ENCODE measurements at regions not wholly inside any gene's neighbourhood (a gene's known extent, or its start where the extent isn't known, plus 50 kb on each side); places are given as distances from the start of the nearest gene placed in this dataset.

GRCh38 chr11:123302751-123303195 lies 107.7 kb upstream of the CLMP start:
- no peak for ATAC-seq

DNA sequence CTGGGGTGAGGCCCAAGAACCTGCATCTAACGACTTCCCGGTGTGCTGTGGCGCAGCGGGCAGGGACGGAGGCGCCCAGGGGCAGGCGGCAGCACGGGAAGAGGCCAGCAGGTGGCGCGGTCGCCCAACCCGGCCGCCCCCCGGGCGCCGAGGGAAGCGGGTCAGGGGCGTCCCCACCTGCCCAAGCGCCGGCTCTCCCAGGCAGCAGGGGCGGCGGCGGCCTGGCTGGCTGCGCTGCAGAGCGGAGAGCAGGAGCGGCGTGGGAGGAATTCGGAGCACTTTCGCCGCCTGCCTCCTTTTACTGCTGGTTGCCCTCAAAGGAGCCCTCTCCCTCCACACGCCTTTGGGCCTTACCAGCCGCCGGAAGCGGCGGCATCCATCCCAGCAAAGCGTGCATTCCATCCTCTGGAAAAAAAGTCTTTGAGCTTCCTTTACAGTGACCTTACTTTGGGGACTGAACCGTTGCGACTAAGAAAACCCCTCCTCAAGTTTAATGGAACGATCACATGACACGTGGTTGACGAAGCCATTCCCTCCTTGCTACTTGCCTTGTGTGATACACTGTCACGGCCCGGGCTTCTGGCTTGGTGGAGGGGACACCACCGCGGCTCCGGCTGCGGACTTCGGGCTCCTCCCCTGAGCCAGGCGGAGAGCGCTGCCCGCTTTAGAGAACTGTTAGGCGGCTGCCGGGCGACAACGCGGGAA lies 106.8 kb upstream of the CLMP start:
- peak; percentile 80 for ATAC-seq

GRCh38 chr11:123301013-123301591 lies 106.1 kb upstream of the CLMP start:
- no peak for ATAC-seq

GRCh38 chr11:123299721-123300120 lies 104.7 kb upstream of the CLMP start:
- no peak for ATAC-seq

DNA sequence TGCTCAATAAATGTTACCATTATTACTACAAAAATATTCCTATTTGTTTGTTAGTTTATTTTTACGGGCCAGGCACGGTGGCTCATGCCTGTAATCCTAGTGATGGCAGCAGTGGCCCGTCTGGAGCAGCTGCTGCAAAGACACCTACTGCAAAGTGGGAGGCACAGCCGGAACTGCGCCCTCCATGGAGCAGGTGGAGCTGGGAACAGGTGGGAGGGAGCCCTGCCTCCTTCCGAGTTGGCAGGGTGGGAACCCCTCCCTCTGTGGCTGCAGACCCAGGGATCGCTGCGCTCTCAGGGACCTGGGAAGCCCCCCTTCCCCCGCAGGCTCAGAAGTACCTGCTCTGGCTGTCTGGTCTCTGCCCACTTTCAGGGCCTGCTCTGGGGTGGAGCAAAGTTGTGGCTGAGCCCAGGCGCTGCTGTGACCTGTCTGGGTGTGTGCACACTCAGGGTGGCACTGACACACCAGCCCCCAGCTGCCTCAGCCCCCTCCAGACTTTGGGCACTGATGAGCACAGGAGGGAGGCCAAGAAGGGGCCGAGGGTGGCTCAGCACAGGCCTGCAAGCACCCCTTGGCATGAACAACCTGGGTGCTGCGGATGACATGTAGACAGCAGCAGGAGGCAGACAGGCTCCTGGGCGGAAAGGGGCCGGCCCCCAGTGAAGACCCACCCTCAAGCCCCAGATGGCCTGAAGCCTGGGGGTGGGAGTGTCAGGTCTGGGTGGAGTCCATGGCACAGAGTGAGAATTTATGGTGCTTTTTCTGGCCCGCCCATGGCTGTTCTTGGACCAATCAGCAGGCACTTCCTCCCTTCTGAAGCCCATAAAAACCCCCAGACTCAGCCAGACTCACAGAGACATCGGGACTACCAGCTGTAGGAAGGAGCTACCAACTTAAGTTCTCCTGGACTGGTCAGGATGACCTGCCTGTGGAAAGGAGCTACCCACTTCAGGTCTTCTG lies 103.7 kb upstream of the CLMP start:
- no peak for ATAC-seq

DNA sequence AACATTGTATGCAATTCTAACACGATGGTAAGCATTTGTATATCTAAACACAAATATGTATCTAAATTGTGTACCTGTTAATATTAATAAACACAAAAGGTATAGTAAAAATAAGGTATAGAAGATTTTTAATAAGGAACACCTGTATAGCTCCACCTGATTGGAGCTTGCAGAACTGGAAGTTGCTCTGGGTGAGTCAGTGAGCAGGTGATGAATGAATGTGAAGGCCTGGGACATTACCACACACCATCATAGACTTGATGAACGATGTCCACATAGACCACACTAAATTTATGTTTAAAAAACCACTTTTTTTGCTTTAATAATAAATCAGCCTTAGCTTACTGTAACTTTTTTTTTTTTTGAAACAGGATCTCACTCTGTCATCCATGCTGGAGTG lies 97.6 kb upstream of the CLMP start:
- ATAC-seq = peak; percentile 52

DNA sequence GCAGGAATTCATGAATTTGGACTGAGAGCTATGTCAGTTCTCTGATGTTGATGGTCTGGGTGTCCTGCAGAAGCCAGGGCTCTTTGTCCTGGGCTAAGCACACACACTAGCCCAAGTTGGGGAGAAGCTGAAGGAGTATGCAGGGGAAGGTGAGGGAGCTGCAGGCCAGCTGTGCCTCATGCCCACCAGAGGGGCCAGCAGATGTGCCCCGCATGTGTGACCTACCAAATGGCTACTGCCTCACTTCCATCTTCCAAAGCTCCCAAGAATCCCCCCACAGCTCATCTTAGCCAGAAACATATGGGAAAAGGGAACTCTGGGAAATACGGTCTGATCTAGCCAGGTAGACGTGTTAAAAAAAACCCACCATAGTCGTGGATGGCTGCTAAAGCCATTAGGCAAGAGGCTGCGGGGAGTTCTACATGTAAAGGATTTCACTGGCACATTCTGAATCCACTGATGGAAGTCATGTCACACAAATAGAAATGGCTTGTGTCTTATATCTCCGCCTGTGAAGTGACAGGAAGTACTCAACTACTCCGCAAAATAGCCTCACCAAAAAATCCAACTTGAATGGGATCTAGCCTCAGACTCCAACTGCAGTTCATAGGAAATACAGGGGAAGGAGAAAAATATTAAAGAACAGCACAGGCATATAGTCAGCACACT lies 96.3 kb upstream of the CLMP start:
- no peak for ATAC-seq

- ATAC-seq = no peak
Measured at GRCh38 chr11:123286761-123287160, 91.7 kb upstream of the CLMP start.

DNA sequence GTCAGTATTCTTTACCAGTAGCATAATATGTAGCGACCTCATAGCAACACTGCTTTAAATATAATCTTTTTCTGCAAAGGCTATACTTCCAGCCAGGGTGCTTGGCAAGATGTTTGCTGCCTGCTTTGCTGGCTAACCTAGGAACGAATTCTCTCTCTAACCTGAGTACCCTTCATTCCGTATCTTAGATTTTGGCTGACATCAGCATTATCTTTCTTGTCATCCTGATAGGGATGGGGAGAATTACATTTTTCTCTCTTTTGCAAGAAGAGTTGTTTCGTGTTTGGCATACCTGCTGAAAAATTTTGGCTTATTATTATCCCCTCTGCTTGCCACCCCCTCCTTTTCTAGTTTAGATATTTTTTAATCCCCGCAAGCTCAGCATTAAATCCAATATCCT lies 91.2 kb upstream of the CLMP start:
- ATAC-seq = no peak

GRCh38 chr11:123284454-123284853 lies 89.4 kb upstream of the CLMP start:
- ATAC-seq = no peak

DNA sequence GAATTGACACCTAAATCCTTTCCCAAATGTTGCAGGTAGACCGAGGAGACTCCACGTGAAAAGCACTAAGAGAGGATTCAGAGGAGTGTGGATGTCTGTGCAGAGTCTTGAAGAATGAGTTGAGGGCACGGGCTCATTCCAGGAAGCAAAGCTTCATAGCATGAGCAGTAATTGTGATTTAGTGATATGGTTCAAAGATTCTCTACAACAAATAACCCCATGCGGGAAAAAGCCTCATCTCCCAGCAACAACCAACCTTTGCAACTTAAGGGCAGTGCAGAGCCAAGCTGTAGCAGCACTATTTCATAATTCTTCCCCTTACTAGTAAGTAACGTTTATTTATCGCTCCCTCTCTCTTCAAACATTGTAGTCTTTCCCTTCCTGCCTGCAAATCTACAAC lies 87.5 kb upstream of the CLMP start:
- ATAC-seq = no peak

DNA sequence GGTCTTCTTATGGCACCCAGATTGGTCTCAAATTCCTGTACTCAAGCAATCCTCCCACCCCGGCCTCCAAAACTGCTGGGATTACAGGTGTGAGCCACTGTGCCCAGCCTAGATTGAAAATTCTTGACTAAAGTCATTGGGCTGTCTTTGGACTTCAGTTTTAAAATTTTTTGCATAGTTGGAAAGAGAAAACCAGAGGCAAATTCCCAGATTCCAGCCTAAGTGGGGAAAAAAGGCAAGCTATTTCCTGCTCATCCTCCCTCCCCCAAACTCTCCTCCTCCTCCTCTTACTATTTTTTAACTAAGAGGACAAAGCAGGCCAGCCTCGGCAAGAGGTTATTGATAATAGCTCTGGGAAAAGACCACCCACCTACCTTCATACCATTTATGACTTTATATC lies 78.6 kb upstream of the CLMP start:
- ATAC-seq = no peak

GRCh38 chr11:123272565-123272964 lies 77.5 kb upstream of the CLMP start:
- ATAC-seq = peak; percentile 45

GRCh38 chr11:123268156-123268555 lies 73.1 kb upstream of the CLMP start:
- no peak for ATAC-seq

DNA sequence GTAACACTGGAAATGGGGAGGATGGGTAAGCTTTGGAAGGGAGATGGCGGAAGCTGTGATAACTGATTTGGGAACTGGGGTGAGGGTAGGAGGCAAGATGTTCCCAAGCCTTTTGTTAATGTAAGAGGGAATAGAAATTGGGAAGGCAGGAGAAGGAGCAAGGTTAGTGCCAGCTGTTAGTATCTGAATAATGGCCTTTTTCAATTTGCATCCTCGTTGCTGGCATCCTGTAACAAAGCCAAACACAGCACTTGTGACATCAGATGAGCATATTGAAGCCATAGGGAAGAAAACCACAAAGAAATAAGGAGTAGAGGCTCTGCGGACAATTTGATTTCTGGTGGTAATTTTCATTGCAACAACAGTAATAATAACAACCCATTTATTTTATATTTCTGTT lies 70.9 kb upstream of the CLMP start:
- no peak for ATAC-seq

DNA sequence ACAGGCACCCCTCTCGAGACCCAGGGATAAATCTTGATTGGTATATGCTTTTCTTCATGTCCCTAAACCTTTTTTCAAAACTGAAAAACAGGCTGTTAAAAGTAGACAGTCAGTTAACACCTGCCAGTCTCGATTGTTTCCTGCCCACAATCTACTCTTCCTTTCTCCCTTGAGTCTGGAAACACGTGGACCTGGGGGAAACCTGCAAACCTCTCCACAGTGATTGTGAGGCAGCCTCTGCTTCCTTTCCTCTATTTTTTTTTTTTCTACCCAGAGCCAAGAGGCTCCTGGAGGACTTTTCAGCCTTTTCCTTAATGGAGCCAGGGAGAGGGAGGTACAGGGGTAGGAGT lies 69.4 kb upstream of the CLMP start:
- no peak for ATAC-seq

DNA sequence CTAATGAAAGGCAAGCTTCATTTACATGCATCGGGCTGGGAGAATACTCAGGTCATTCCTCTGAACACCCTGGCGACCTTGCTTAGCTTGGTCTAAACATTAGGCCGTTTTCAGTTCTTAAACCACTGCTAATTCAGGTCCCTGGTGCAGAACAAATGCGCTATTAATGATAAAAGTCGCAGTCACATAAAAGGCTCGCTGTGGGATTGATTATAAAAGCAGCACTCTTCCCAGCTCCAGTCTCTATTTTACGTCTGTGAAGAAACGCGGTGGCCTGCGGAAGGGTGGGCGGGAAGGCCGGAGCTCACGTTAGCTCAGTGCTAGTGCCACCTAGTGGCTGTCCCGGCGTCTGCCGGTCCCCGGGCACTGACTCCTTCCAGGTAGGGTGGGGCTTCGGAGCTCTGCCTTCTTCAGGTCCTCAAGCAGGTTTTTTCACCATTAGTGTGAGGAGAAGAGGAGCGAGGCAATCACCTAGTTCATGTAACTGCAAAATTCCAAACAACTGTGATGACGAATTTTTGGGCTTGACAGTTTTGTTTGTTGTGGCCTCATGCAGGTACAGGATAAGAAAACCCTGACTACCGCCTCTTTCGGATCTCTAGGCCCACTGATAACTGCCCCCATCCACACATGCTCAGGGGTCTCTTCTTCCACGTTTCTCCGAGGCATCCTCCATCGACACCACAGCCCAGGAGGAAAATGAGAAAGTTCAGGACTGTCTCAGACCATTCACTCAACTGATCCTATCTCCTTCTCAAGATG lies 66.5 kb upstream of the CLMP start:
- ATAC-seq = peak; percentile 96

DNA sequence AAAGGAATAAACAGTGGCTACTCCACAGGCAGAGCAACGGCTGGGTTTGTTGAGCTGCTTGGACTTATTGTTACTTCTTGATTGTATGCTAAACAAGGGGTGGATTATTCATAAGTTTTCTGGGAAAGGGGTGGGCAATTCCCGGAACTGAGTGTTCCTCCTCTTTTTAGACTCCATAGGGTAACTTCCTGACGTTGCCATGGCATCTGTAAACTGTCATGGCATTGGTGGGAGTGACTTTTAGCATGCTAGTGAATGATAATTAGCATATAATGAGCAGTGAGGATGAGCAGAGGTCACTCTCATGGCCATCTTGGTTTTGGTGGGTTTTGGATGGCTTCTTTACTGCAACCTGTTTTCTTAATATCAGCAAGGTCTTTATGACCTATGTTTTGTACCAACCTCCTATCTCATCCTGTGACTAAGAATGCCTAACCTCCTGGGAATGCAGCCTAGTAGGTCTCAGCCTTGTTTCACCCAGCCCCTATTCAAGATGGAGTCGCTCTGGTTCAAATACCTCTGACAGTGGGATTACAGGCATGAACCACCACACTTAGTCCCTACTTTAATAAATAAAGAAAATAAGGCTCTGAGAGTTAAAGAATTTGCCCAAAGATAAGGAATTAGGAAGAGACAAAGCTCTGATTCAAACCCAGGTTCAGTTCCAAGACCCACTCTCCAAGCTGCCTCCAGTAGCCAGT lies 65.6 kb upstream of the CLMP start:
- no peak for ATAC-seq

GRCh38 chr11:123258877-123259276 lies 63.8 kb upstream of the CLMP start:
- no peak for ATAC-seq

DNA sequence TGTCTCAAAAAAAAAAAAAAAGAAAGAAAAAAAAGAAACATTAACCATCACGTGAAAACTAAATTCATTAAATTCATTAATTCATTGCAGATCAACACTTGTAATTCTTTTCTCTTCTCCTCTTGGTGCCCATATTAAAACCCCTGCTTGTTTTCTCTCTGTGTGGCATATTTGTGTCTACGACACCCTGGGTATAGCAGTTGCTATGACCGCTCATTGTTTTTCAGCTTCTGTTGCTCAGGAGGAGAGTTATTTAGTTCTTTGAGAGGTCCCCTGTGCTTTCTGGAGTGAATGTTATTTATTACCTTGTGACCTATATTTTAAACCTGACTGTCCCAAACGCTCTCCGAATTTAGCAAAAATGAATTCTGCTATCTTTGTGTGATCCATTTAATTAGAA lies 62.3 kb upstream of the CLMP start:
- no peak for ATAC-seq

DNA sequence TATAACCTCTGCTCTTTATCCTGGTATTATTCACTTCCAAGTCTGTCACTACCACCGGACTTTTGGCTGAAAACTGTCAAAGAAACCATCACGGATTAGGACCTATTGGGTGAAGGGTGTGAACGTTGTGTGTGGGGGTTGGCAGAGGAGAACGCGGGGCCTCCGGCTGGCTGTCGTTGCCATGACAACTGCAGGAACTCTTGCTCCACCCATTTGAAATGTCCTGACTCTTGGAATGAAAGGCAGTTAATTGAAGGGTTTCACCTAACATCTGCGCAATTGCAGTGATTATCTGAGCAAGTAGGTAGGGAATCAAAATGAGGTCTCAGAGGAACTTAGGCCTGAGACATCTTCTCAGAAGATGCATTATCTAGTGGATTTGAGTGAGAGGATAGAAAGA lies 60.9 kb upstream of the CLMP start:
- ATAC-seq = no peak

GRCh38 chr11:123254357-123254756 lies 59.3 kb upstream of the CLMP start:
- ATAC-seq = no peak
